ENCODE measurements at regions not wholly inside any gene's neighbourhood (a gene's known extent, or its start where the extent isn't known, plus 50 kb on each side); places are given as distances from the start of the nearest gene placed in this dataset.
"Not testable (repeated sequence)": the region's sequence is repeated elsewhere in the genome, so short reads cannot be mapped to it uniquely, and the experiment has no call there.

- DNase-seq = not testable (repeated sequence)
These were observed 161.8 kb upstream of the PTPN20 start for GRCh38 chr10:46749470-46749869.

GRCh38 chr10:46753763-46754162 is 157.5 kb upstream of the PTPN20 start:
- not testable (repeated sequence) for DNase-seq

GRCh38 chr10:46761471-46761870 is 149.8 kb upstream of the PTPN20 start:
- DNase-seq = not testable (repeated sequence)

- DNase-seq = not testable (repeated sequence)
These were observed 142.5 kb upstream of the PTPN20 start for GRCh38 chr10:46768515-46769291.

GRCh38 chr10:46773178-46773896 is 137.9 kb upstream of the PTPN20 start:
- DNase-seq = not testable (repeated sequence)

GRCh38 chr10:46773897-46774236 is 137.4 kb upstream of the PTPN20 start:
- peak; percentile 21 for DNase-seq

- not testable (repeated sequence) for DNase-seq
These were observed 136.9 kb upstream of the PTPN20 start for GRCh38 chr10:46774366-46774765.

- DNase-seq = not testable (repeated sequence)
These were observed 136.1 kb upstream of the PTPN20 start for GRCh38 chr10:46774945-46775667.

GRCh38 chr10:46775668-46776059 is 135.6 kb upstream of the PTPN20 start:
- not testable (repeated sequence) for DNase-seq

GRCh38 chr10:46779571-46779970 is 131.7 kb upstream of the PTPN20 start:
- not testable (repeated sequence) for DNase-seq

GRCh38 chr10:46780164-46780563 is 131.1 kb upstream of the PTPN20 start:
- not testable (repeated sequence) for DNase-seq

GRCh38 chr10:46781001-46781400 is 130.2 kb upstream of the PTPN20 start:
- not testable (repeated sequence) for DNase-seq

GRCh38 chr10:46782001-46782874 is 129.0 kb upstream of the PTPN20 start:
- not testable (repeated sequence) for DNase-seq

GRCh38 chr10:46784665-46785064 is 126.6 kb upstream of the PTPN20 start:
- DNase-seq = not testable (repeated sequence)

GRCh38 chr10:46786125-46786517 is 125.1 kb upstream of the PTPN20 start:
- DNase-seq = not testable (repeated sequence)

GRCh38 chr10:46786518-46787320 is 124.5 kb upstream of the PTPN20 start:
- DNase-seq = peak; percentile 42

GRCh38 chr10:46787321-46787615 is 124.0 kb upstream of the PTPN20 start:
- DNase-seq = peak; percentile 17

- DNase-seq = not testable (repeated sequence)
These were observed 118.4 kb upstream of the PTPN20 start for GRCh38 chr10:46792657-46793357.

GRCh38 chr10:46796351-46796750 is 114.9 kb upstream of the PTPN20 start:
- not testable (repeated sequence) for DNase-seq

GRCh38 chr10:46802010-46802409 is 109.2 kb upstream of the PTPN20 start:
- not testable (repeated sequence) for DNase-seq

- not testable (repeated sequence) for DNase-seq
These were observed 108.1 kb upstream of the PTPN20 start for GRCh38 chr10:46803082-46803481.
